Liver (tissue), 3 donors: ENCODE measurements at regions not wholly inside any gene's neighbourhood (a gene's known extent, or its start where the extent isn't known, plus 50 kb on each side); places are given as distances from the start of the nearest gene placed in this dataset.

ENCODE experiments used
- EGR1 ChIP-seq, 2 donors: IDR thresholded peaks; 2 replicates each; pipeline ENCODE4 v1.6.1; 2016 to 2018; ENCODE audit warnings: antibody characterized with exemption in 2 of 2, low read depth in 2 of 2
- FOXA2 ChIP-seq: IDR thresholded peaks from 2 replicates; pipeline ENCODE4 v1.6.1; 2016; ENCODE audit warnings: antibody characterized with exemption
- HNF4A ChIP-seq, 2 donors: conservative IDR thresholded peaks; 2 replicates each; pipeline ENCODE4 v1.6.1; 2016; ENCODE audit warnings: antibody characterized with exemption in 2 of 2, mild to moderate bottlenecking in 2 of 2
- HNF4G ChIP-seq: IDR thresholded peaks from 2 replicates; pipeline ENCODE4 v1.6.1; 2016; ENCODE audit warnings: antibody characterized with exemption
- JUND ChIP-seq, 2 donors: IDR thresholded peaks; 2 replicates each; pipeline ENCODE4 v1.6.1; 2016; ENCODE audit warnings: antibody characterized with exemption in 2 of 2
- RAD21 ChIP-seq, 2 donors: IDR thresholded peaks; 2 replicates each; pipeline ENCODE4 v1.6.1; 2016; ENCODE audit warnings: antibody characterized with exemption in 2 of 2, mild to moderate bottlenecking in 2 of 2
- TAF1 ChIP-seq: conservative IDR thresholded peaks from 2 replicates; pipeline ENCODE4 v1.6.1; 2016; ENCODE audit warnings: antibody characterized with exemption, mild to moderate bottlenecking
- YY1 ChIP-seq: IDR thresholded peaks from 2 replicates; pipeline ENCODE4 v1.6.1; 2016; ENCODE audit warnings: antibody characterized with exemption, mild to moderate bottlenecking
- TF ChIP-seq, protein P1 (sequence below): fragments of 150-350 bp; IDR thresholded peaks from 2 replicates; pipeline ENCODE4 v1.5.1; 2017; ENCODE audit warnings: improper control_type of control experiment, low read depth, low read length; ENCODE audit not compliant: missing input control
- TF ChIP-seq, protein P2 (sequence below): IDR thresholded peaks from 2 replicates; pipeline ENCODE4 v1.6.1; 2016; ENCODE audit warnings: antibody characterized with exemption, mild to moderate bottlenecking
- donor health status: healthy.
- donor health status: healthy.

DNA sequence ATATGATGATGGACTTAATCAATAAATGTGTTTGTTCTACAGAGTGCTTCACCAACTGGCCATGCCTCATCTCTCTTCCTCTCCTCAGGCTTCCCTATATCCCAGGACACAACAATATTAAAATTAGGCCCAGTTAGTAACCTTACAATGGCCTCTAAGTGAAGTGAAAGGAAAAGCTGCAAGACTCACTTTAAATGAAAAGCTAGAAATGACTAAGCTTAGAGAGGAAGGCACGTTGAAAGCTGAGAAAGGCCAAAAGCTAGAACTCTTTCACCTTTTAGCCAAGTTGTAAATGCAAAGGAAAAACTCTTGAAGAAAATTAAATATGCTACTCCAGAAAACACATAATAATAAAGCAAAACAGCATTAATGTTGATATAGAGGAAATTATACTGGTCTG is 1010.3 kb downstream of the NAALADL2 start:
- TF ChIP-seq, protein P1, sequence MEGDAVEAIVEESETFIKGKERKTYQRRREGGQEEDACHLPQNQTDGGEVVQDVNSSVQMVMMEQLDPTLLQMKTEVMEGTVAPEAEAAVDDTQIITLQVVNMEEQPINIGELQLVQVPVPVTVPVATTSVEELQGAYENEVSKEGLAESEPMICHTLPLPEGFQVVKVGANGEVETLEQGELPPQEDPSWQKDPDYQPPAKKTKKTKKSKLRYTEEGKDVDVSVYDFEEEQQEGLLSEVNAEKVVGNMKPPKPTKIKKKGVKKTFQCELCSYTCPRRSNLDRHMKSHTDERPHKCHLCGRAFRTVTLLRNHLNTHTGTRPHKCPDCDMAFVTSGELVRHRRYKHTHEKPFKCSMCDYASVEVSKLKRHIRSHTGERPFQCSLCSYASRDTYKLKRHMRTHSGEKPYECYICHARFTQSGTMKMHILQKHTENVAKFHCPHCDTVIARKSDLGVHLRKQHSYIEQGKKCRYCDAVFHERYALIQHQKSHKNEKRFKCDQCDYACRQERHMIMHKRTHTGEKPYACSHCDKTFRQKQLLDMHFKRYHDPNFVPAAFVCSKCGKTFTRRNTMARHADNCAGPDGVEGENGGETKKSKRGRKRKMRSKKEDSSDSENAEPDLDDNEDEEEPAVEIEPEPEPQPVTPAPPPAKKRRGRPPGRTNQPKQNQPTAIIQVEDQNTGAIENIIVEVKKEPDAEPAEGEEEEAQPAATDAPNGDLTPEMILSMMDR, result no peak
- TF ChIP-seq RAD21 (IDR thresholded peaks at IDR 0.05) (no peak), HNF4G (no peak), HNF4A (conservative IDR thresholded peaks at IDR 0.05) (no peak), YY1 (no peak), TAF1 (no peak), JUND (IDR thresholded peaks at IDR 0.05) (no peak), FOXA2 (no peak), EGR1 (IDR thresholded peaks at IDR 0.05; ENCODE audit: low read depth in 2 of 2) (no peak)
- TF ChIP-seq, protein P2, sequence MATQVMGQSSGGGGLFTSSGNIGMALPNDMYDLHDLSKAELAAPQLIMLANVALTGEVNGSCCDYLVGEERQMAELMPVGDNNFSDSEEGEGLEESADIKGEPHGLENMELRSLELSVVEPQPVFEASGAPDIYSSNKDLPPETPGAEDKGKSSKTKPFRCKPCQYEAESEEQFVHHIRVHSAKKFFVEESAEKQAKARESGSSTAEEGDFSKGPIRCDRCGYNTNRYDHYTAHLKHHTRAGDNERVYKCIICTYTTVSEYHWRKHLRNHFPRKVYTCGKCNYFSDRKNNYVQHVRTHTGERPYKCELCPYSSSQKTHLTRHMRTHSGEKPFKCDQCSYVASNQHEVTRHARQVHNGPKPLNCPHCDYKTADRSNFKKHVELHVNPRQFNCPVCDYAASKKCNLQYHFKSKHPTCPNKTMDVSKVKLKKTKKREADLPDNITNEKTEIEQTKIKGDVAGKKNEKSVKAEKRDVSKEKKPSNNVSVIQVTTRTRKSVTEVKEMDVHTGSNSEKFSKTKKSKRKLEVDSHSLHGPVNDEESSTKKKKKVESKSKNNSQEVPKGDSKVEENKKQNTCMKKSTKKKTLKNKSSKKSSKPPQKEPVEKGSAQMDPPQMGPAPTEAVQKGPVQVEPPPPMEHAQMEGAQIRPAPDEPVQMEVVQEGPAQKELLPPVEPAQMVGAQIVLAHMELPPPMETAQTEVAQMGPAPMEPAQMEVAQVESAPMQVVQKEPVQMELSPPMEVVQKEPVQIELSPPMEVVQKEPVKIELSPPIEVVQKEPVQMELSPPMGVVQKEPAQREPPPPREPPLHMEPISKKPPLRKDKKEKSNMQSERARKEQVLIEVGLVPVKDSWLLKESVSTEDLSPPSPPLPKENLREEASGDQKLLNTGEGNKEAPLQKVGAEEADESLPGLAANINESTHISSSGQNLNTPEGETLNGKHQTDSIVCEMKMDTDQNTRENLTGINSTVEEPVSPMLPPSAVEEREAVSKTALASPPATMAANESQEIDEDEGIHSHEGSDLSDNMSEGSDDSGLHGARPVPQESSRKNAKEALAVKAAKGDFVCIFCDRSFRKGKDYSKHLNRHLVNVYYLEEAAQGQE, result no peak
